MM.1S (cell line): ENCODE measurements at regions not wholly inside any gene's neighbourhood (a gene's known extent, or its start where the extent isn't known, plus 50 kb on each side); places are given as distances from the start of the nearest gene placed in this dataset.

Experiments
- DNase-seq: peaks from one replicate; pipeline ENCODE4 v3.0.0-alpha.2; 2015
- H2AFZ ChIP-seq: fragments of 300-600 bp; sonication (generic); 2 replicates; pipeline ENCODE4 v1.6.0; 2016; ENCODE audit warnings: antibody characterized with exemption, low read length
- H3F3A ChIP-seq: fragments of 300-600 bp; sonication (generic); 2 replicates; pipeline ENCODE4 v1.6.1; 2016; ENCODE audit warnings: mild to moderate bottlenecking, antibody characterized with exemption, low read length, moderate library complexity, mixed read lengths; ENCODE audit not compliant: insufficient read depth
- H3K27ac ChIP-seq: fragments of 300-600 bp; sonication (generic); 2 replicates; pipeline ENCODE4 v1.5.1; 2016; ENCODE audit warnings: mild to moderate bottlenecking, low read length
- H3K27me3 ChIP-seq: fragments of 300-600 bp; sonication (generic); replicated peaks from 2 replicates; pipeline ENCODE4 v1.6.0; 2016; ENCODE audit warnings: low read length; ENCODE audit not compliant: insufficient read depth
- H3K36me3 ChIP-seq: fragments of 300-600 bp; sonication (generic); replicated peaks from 2 replicates; pipeline ENCODE4 v1.6.1; 2016; ENCODE audit warnings: mild to moderate bottlenecking, low read length, mixed read lengths; ENCODE audit not compliant: insufficient read depth
- H3K4me1 ChIP-seq: fragments of 300-600 bp; sonication (generic); 2 replicates; pipeline ENCODE4 v1.6.1; 2016; ENCODE audit warnings: low read length, mixed read lengths
- H3K4me2 ChIP-seq: fragments of 300-600 bp; sonication (generic); 2 replicates; pipeline ENCODE4 v1.6.0; 2016; ENCODE audit warnings: low read depth, low read length
- H3K4me3 ChIP-seq: fragments of 300-600 bp; sonication (generic); 2 replicates; pipeline ENCODE4 v1.5.1; 2016; ENCODE audit warnings: low read length, mixed read lengths
- H3K79me2 ChIP-seq: fragments of 300-600 bp; sonication (generic); 2 replicates; pipeline ENCODE4 v1.6.1; 2016; ENCODE audit warnings: mixed run types, low read length, mixed read lengths
- H3K9ac ChIP-seq: fragments of 300-600 bp; sonication (generic); 2 replicates; pipeline ENCODE4 v1.6.1; 2016; ENCODE audit warnings: low read length, mixed read lengths
- H3K9me2 ChIP-seq: fragments of 300-600 bp; sonication (generic); replicated peaks from 2 replicates; pipeline ENCODE4 v1.6.1; 2016; ENCODE audit warnings: mild to moderate bottlenecking, low read length, mixed read lengths; ENCODE audit not compliant: insufficient read depth
- H3K9me3 ChIP-seq: fragments of 300-600 bp; sonication (generic); replicated peaks from 2 replicates; pipeline ENCODE4 v1.6.1; 2016; ENCODE audit warnings: mild to moderate bottlenecking, low read length, mixed read lengths; ENCODE audit not compliant: insufficient read depth
- H4K20me1 ChIP-seq: fragments of 300-600 bp; sonication (generic); 2 replicates; pipeline ENCODE4 v1.6.1; 2016; ENCODE audit warnings: mild to moderate bottlenecking, low read length, moderate library complexity, mixed read lengths; ENCODE audit not compliant: insufficient read depth
- CTCF ChIP-seq: fragments of 300-600 bp; sonication (generic); IDR thresholded peaks from 2 replicates; pipeline ENCODE4 v1.5.1; 2016; ENCODE audit warnings: antibody characterized with exemption, low read length, mixed read lengths
- EZH2 ChIP-seq: fragments of 300-600 bp; sonication (generic); optimal IDR thresholded peaks from 2 replicates; pipeline ENCODE3; 2017; ENCODE audit warnings: low read depth, mild to moderate bottlenecking, antibody characterized with exemption, low read length, mixed read lengths
- EZH2phosphoT487 ChIP-seq: fragments of 300-600 bp; sonication (generic); IDR thresholded peaks from 2 replicates; pipeline ENCODE4 v1.6.1; 2018; ENCODE audit warnings: antibody characterized with exemption, low read length

- Histone ChIP-seq H3K79me2 (no peaks in the 10 kb centered on the region), H3K4me2 (no peak overlapping the region), H3K4me3 (no peak overlapping the region), H2AFZ (no peak overlapping the region), H3K9me2 (no peaks in the 10 kb centered on the region), H3K4me1 (no peaks in the 10 kb centered on the region), H3F3A (no peaks in the 10 kb centered on the region), H3K9ac (no peak overlapping the region), H3K27me3 (no peaks in the 10 kb centered on the region), H3K27ac (no peak overlapping the region), H4K20me1 (no peaks in the 10 kb centered on the region), H3K9me3 (no peaks in the 10 kb centered on the region), H3K36me3 (no peaks in the 10 kb centered on the region)
- DNase-seq, result no peak
- TF ChIP-seq EZH2, result no peak
- no peak for TF ChIP-seq EZH2phosphoT487
- TF ChIP-seq CTCF, result no peak
These were observed 127.5 kb downstream of the RTP5 start for GRCh38 chr2:241997017-241997416.

GRCh38 chr2:241999184-241999583 is 129.7 kb downstream of the RTP5 start:
- Histone ChIP-seq H4K20me1 (no peaks in the 10 kb centered on the region), H2AFZ (no peak overlapping the region), H3K9me3 (no peaks in the 10 kb centered on the region), H3K4me3 (no peak overlapping the region), H3K27me3 (no peaks in the 10 kb centered on the region), H3K27ac (no peak overlapping the region), H3K9me2 (no peaks in the 10 kb centered on the region), H3K9ac (no peak overlapping the region), H3K36me3 (no peaks in the 10 kb centered on the region), H3K4me2 (no peak overlapping the region), H3K4me1 (no peaks in the 10 kb centered on the region), H3K79me2 (no peaks in the 10 kb centered on the region), H3F3A (no peaks in the 10 kb centered on the region)
- TF ChIP-seq EZH2phosphoT487 (no peak), CTCF (no peak), EZH2 (no peak)
- no peak for DNase-seq

- H3K4me2 ChIP-seq, result no peak overlapping the region
- H3K4me3 ChIP-seq, result no peak overlapping the region
- no peak for TF ChIP-seq CTCF
- no peak for TF ChIP-seq EZH2phosphoT487
- TF ChIP-seq EZH2, result no peak
- no peak overlapping the region for H3K27ac ChIP-seq
- H3F3A ChIP-seq, result no peaks in the 10 kb centered on the region
- no peak for DNase-seq
- H3K27me3 ChIP-seq, result no peaks in the 10 kb centered on the region
- H3K9ac ChIP-seq, result no peak overlapping the region
- H4K20me1 ChIP-seq, result no peaks in the 10 kb centered on the region
- H3K79me2 ChIP-seq, result no peaks in the 10 kb centered on the region
- H3K9me2 ChIP-seq, result no peaks in the 10 kb centered on the region
- no peaks in the 10 kb centered on the region for H3K9me3 ChIP-seq
- H3K4me1 ChIP-seq, result no peaks in the 10 kb centered on the region
- H3K36me3 ChIP-seq, result no peaks in the 10 kb centered on the region
- no peak overlapping the region for H2AFZ ChIP-seq
These were observed 132.3 kb downstream of the RTP5 start for GRCh38 chr2:242001853-242002252.
